GM19455 (cell line): ENCODE measurements at regions not wholly inside any gene's neighbourhood (a gene's known extent, or its start where the extent isn't known, plus 50 kb on each side); places are given as distances from the start of the nearest gene placed in this dataset.

Experiments used
- ATAC-seq: cut with Tn5 transposase; IDR thresholded peaks from one replicate; pipeline ENCODE4 v1.9.1; 2021; ENCODE audit not compliant: unreplicated experiment

- no peak for ATAC-seq
Measured at GRCh38 chr3:118433825-118434224, 600.8 kb downstream of the IGSF11 start.

GRCh38 chr3:118435851-118436350 lies 598.7 kb downstream of the IGSF11 start:
- no peak for ATAC-seq

GRCh38 chr3:118436697-118437262 lies 597.9 kb downstream of the IGSF11 start:
- no peak for ATAC-seq

GRCh38 chr3:118445036-118445435 lies 589.6 kb downstream of the IGSF11 start:
- ATAC-seq = no peak

DNA sequence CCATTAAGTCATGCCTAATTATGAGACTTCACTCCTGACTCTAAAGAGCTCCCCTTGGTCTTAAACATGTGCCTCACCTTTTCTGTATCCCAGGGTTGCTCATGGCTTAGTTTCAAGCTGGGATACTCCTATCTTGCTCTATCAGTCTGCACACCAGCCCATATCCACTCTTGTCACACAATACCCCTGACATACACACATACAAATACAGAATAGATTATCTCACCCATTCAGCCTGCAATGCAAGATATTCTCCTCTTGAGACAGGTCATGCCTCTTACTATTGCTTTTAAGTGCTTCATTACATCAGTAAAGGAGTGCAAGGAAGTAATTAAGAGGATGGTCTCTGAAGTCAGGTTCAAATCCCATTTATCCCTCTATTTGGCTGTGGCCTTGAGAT lies 587.3 kb downstream of the IGSF11 start:
- no peak for ATAC-seq

DNA sequence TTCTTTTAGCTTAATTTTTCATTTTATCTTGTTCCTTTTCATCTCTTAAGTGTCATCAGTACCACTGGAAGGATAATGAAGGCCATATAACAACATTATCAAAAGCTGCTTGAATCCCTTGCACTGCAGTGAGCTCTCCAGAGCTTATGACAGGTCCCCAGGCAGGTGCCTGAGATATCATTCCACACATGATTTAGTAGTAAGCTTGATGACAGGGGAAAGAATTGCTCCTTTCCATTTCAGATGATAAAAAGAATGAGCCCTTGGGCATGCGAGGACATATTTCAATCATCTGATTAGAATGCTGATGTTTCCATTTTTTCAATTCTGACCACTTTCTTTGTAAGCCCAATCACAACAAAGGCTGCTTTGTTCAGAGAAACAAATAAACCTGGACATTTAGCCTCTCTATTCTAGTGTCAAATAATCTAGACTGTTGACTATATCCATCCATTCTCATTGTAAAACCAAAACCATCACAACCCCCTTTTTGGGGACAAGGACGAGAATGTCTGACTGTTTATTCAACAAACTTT lies 567.8 kb downstream of the IGSF11 start:
- ATAC-seq = no peak

DNA sequence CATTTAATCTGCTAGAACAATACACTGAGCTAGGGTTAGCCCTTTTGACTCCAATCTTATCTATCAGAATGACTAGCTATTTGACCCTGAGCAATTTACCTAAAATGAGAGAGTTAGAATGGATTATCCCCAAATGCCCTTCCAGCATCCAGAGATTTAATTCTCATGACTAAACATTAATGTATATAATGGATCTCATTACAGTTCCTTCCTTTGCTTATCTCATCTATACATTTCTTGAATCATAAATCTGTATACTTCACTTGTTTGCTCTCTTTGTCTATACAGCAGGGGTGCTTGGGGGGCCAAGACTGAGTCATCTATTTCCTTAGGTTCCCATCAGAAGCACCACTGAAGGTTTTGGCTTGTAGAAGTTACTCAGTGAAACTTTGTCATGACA lies 565.8 kb downstream of the IGSF11 start:
- no peak for ATAC-seq

GRCh38 chr3:118472586-118472985 lies 562.1 kb downstream of the IGSF11 start:
- no peak for ATAC-seq

- ATAC-seq = no peak
Measured at GRCh38 chr3:118473343-118473742, 561.3 kb downstream of the IGSF11 start.

DNA sequence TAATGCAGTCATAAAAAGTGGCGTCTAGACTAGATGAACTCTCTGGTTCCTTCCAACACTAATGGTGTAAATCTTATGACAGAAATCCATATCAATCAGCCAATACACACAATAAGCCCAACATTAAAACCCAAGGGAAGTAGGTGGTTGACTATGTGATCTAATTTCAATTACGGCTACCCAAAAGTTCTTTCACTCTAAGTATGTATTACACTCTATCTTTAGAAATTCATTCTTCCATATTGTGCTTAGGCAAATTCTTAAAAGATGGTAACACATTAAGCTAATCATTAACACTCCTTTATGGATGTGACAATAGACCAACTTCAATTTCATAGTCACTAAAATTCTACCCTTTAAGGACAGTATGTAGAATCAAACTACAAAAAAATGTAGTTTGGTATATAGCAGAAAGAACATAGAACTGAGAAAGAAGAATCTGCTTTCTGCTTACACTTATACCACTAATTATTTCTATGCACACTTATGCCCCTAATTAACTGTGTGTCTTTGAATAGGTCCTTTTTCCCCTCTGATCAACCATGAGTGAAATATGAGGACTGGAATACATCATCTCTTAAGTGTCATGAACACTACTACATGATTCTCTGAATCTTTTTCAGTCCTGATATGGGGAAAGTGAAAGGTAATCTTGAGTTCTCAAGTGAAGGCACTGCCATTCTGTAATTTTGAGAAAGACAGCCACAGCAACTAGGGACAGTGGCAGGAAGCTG lies 557.6 kb downstream of the IGSF11 start:
- no peak for ATAC-seq

DNA sequence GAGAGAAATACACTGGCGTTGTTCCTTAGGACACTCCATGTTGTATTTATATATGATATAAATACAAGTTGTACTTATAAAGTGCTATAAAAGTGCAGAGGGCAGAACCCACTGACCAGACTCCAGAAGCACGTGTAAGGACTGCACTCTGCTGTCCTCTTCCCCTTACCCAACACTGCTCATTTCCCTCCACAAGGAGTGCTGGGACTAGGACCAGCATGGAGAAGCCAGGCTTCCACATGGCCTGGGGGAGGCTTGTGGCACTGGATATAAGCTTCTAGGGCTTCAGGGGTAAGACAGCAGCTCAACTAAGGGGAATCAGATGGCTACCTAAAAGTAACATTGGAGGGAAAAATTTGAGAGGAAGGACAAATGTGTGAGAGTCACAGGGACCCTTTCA lies 556.9 kb downstream of the IGSF11 start:
- ATAC-seq = no peak

DNA sequence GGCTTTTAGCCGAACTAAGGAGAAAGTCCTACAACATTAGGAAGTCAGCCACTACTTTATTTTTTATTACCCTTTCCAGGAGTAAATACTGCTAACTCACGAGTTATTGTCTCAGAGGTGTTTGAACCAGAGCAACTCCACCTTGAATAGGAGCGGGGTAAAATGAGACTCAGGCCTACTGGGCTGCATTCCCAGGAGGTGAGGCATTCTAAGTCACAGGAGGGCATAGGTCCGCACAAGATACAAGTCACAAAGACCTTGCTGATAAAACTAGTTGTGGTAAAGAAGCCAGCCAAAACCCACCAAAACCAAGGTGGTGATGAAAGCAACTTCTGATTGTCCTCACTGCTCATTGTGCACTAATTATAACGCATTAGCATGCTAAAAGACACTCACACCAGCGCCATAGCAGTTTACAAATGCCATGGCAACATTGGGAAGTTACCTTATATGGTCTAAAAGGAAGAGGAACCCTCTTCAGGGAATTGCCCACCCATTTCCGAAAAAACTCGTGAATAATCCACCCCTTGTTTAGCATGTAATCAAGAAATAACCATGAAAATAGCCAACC lies 555.9 kb downstream of the IGSF11 start:
- no peak for ATAC-seq

- ATAC-seq = no peak
Measured at GRCh38 chr3:118479376-118479775, 555.3 kb downstream of the IGSF11 start.

- no peak for ATAC-seq
Measured at GRCh38 chr3:118480101-118480860, 554.4 kb downstream of the IGSF11 start.

- no peak for ATAC-seq
Measured at GRCh38 chr3:118485693-118486092, 549.0 kb downstream of the IGSF11 start.

DNA sequence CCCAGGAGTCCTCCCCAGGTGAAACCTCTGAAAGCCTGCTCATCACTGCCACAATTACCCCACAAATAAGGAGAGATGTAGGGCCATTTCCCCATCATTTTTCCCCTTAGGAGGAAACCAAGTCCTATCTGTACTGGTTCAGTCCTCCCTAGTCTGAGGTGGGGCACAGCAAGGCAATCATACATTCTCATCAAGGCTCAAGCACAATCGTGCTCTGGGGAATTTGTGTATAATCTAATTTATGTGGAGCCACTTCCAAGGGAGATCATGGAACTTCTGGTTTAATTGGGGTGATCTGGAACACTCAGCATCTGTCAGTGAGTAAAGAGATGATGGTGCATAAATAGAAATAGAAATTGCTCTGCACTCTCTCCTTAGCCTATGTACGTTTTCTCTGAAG lies 546.9 kb downstream of the IGSF11 start:
- no peak for ATAC-seq

- ATAC-seq = no peak
Measured at GRCh38 chr3:118488732-118489131, 545.9 kb downstream of the IGSF11 start.

DNA sequence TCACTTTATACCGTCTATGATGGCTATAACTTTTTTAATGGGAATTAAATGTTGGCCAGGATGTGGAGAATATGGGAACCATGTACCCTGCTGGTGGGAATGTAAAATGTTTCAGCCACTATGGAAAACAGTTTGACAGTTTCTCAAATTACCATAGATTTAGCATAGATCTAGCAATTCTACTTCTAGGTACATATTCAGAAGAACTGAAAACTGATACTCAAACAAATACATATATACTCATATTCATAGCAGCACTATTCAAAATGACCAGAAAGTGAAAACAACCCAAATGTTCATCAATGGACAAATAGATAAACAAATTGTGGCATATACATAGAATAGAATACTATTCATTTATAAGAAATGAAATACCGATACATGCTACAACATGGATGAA lies 539.4 kb downstream of the IGSF11 start:
- ATAC-seq = no peak

DNA sequence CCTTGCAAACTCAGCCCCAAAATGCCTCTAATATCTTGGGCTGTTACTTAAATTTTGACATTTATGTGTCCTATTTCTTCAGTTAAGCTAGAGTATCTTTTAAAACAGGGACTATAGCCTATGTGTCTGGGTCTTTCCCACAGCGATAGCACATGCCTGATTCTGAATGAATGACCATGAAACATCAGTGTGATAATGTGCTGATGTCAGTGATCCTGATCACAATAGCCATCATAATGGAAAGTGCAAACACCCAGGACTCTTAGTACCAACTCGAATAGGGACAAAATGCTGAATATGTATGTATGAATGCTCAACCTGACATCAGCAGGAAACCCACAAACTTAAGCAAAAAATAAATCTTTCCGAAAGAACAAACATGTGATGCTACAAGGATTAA lies 537.4 kb downstream of the IGSF11 start:
- ATAC-seq = no peak

DNA sequence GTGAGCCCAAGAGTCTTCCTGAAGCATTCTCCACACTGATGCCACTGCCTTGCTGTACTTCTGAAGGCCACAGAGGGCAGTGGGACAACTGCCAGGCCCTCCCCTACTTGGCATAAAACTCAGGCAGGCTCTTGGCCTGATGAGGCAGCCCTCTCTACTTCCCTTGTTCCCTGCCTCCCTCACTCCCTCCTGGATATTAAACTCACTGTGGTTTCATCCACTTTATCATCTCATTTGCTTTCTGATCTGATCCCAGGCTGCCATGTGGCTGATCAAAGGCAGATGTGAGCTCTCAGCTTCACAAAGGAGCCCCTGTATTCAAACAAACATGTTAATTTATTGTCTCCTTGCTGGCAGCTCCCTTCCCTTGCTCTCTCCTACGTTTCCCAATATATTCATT lies 533.5 kb downstream of the IGSF11 start:
- ATAC-seq = no peak

GRCh38 chr3:118504906-118505305 lies 529.7 kb downstream of the IGSF11 start:
- no peak for ATAC-seq
